Naive B cell (primary cell): ENCODE measurements at regions not wholly inside any gene's neighbourhood (a gene's known extent, or its start where the extent isn't known, plus 50 kb on each side); places are given as distances from the start of the nearest gene placed in this dataset.
A peak's percentile ranks its signal among the peaks of the same experiment; 100 is the strongest.

Experiments used
- ATAC-seq, 2 donors: fragments of 150-1000 bp; cut with Tn5 transposase; 2 replicates each; pipeline ENCODE4 v1.10.0; 2021; ENCODE audit warnings: low read depth in 2 of 2, mild to moderate bottlenecking in 2 of 2, moderate library complexity in 2 of 2
- DNase-seq: peaks from one replicate; pipeline ENCODE4 v3.0.0; 2022
- H3K27ac Mint-ChIP-seq, 6 donors: one replicate each; pipeline ENCODE4 v1.8.0; 2020 to 2022; ENCODE audit warnings: mild to moderate bottlenecking in 6 of 6, mixed read lengths in 6 of 6, moderate library complexity in 5 of 6, inconsistent platforms in 2 of 6
- H3K27me3 Mint-ChIP-seq, 3 donors: one replicate each; pipeline ENCODE4 v1.8.0; 2021 to 2022; ENCODE audit warnings: mixed read lengths in 3 of 3, mild to moderate bottlenecking in 1 of 3
- H3K36me3 Mint-ChIP-seq, 2 donors: one replicate each; pipeline ENCODE4 v1.8.0; 2020 to 2022; ENCODE audit warnings: mixed read lengths in 2 of 2, inconsistent platforms in 1 of 2, mild to moderate bottlenecking in 1 of 2
- H3K4me1 Mint-ChIP-seq, 3 donors: one replicate each; pipeline ENCODE4 v1.8.0; 2020 to 2022; ENCODE audit warnings: mixed read lengths in 3 of 3, inconsistent platforms in 1 of 3, mild to moderate bottlenecking in 1 of 3, moderate library complexity in 1 of 3
- H3K4me3 Mint-ChIP-seq, 8 donors: one replicate each; pipeline ENCODE4 v1.8.0; 2020 to 2022; ENCODE audit warnings: mild to moderate bottlenecking in 8 of 8, mixed read lengths in 8 of 8, moderate library complexity in 8 of 8, inconsistent platforms in 2 of 8
- H3K9me3 Mint-ChIP-seq, 7 donors: one replicate each; pipeline ENCODE4 v1.8.0; 2020 to 2022; ENCODE audit warnings: mixed read lengths in 7 of 7, mild to moderate bottlenecking in 5 of 7, inconsistent platforms in 2 of 7, moderate library complexity in 1 of 7

- Mint-ChIP-seq H3K27me3 (peaks cover 0 to 11% (median 6%) of the 10 kb centered on the region in 3 donors), H3K4me3 (peak overlapping the region in 1 of 8 donors; percentile 64), H3K27ac (peak overlapping the region in 1 of 6 donors; percentile 4), H3K4me1 (peaks cover 5 to 11% (median 6%) of the 10 kb centered on the region in 3 donors), H3K36me3 (peaks cover 0 to 8% of the 10 kb centered on the region in 2 donors), H3K9me3 (peaks cover 0 to 14% (median 7%) of the 10 kb centered on the region in 7 donors)
- DNase-seq (no peak), ATAC-seq (no peak)
Observed at GRCh38 chr7:27399791-27400567, 157.4 kb downstream of the EVX1 start.

GRCh38 chr7:27405780-27406179 lies 163.2 kb downstream of the EVX1 start:
- H3K4me3 Mint-ChIP-seq = no peak overlapping the region
- peaks cover 0 to 12% (median 5%) of the 10 kb centered on the region in 7 donors for H3K9me3 Mint-ChIP-seq
- no peak overlapping the region for H3K27ac Mint-ChIP-seq
- H3K4me1 Mint-ChIP-seq = no peaks in the 10 kb centered on the region
- no peak for ATAC-seq
- no peak for DNase-seq
- peaks cover 0 to 8% of the 10 kb centered on the region in 2 donors for H3K36me3 Mint-ChIP-seq
- H3K27me3 Mint-ChIP-seq = peaks cover 15 to 23% (median 20%) of the 10 kb centered on the region in 3 donors

GRCh38 chr7:27409311-27409710 lies 166.7 kb downstream of the EVX1 start:
- no peak for ATAC-seq
- Mint-ChIP-seq H3K27me3 (peaks cover 15 to 26% (median 20%) of the 10 kb centered on the region in 3 donors), H3K27ac (no peak overlapping the region), H3K36me3 (no peaks in the 10 kb centered on the region), H3K9me3 (peaks cover 0 to 5% (median 0%) of the 10 kb centered on the region in 7 donors), H3K4me3 (no peak overlapping the region), H3K4me1 (no peaks in the 10 kb centered on the region)
- DNase-seq = no peak

- no peak for DNase-seq
- H3K4me1 Mint-ChIP-seq = no peaks in the 10 kb centered on the region
- H3K9me3 Mint-ChIP-seq = peaks cover 0 to 5% (median 0%) of the 10 kb centered on the region in 7 donors
- ATAC-seq = no peak
- H3K36me3 Mint-ChIP-seq = no peaks in the 10 kb centered on the region
- H3K27me3 Mint-ChIP-seq = peaks cover 15 to 26% (median 20%) of the 10 kb centered on the region in 3 donors
- H3K4me3 Mint-ChIP-seq = no peak overlapping the region
- no peak overlapping the region for H3K27ac Mint-ChIP-seq
Observed at GRCh38 chr7:27409776-27410175, 167.2 kb downstream of the EVX1 start.

- ATAC-seq = no peak
- no peak for DNase-seq
- no peak overlapping the region for H3K27ac Mint-ChIP-seq
- no peaks in the 10 kb centered on the region for H3K36me3 Mint-ChIP-seq
- peaks cover 0 to 5% (median 0%) of the 10 kb centered on the region in 7 donors for H3K9me3 Mint-ChIP-seq
- H3K27me3 Mint-ChIP-seq = peaks cover 9 to 20% (median 14%) of the 10 kb centered on the region in 3 donors
- no peaks in the 10 kb centered on the region for H3K4me1 Mint-ChIP-seq
- H3K4me3 Mint-ChIP-seq = no peak overlapping the region
Observed at GRCh38 chr7:27410812-27411544, 168.4 kb downstream of the EVX1 start.

GRCh38 chr7:27412164-27412563 lies 169.6 kb downstream of the EVX1 start:
- ATAC-seq = no peak
- Mint-ChIP-seq H3K9me3 (peaks cover 0 to 5% (median 0%) of the 10 kb centered on the region in 7 donors), H3K27me3 (peaks cover 8 to 13% (median 10%) of the 10 kb centered on the region in 3 donors), H3K4me3 (no peak overlapping the region), H3K4me1 (no peaks in the 10 kb centered on the region), H3K36me3 (no peaks in the 10 kb centered on the region), H3K27ac (peak overlapping the region in 2 of 6 donors; percentile 0 to 58)
- DNase-seq = no peak

DNA sequence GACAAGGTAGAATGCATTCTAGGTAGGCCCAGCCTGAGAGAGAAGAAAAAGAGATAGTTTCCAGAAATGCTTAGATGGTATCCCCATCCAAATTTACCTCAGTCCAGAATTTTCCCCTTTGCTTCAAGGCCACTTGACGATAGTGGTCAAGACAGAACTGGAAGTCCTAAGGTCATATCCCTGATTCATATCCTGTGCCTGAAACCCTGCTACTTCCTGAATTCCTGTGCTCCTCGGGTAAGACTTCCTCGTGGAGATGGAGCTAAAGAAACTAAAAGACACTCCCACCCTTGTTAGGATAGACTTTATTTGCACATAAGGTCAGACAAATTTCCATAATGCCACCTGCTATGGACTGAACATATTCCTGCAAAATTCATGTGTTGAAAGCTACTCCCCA lies 175.9 kb downstream of the EVX1 start:
- no peaks in the 10 kb centered on the region for H3K9me3 Mint-ChIP-seq
- DNase-seq (no peak), ATAC-seq (no peak)
- peaks cover 4 to 13% (median 5%) of the 10 kb centered on the region in 3 donors for H3K27me3 Mint-ChIP-seq
- no peak overlapping the region for H3K27ac Mint-ChIP-seq
- H3K4me1 Mint-ChIP-seq = no peaks in the 10 kb centered on the region
- no peaks in the 10 kb centered on the region for H3K36me3 Mint-ChIP-seq
- H3K4me3 Mint-ChIP-seq = no peak overlapping the region

- Mint-ChIP-seq H3K36me3 (no peaks in the 10 kb centered on the region), H3K4me1 (no peaks in the 10 kb centered on the region), H3K27ac (no peak overlapping the region), H3K27me3 (peaks cover 7 to 13% (median 12%) of the 10 kb centered on the region in 3 donors), H3K9me3 (no peaks in the 10 kb centered on the region), H3K4me3 (no peak overlapping the region)
- ATAC-seq = no peak
- DNase-seq = no peak
Observed at GRCh38 chr7:27419581-27420177, 177.1 kb downstream of the EVX1 start.

DNA sequence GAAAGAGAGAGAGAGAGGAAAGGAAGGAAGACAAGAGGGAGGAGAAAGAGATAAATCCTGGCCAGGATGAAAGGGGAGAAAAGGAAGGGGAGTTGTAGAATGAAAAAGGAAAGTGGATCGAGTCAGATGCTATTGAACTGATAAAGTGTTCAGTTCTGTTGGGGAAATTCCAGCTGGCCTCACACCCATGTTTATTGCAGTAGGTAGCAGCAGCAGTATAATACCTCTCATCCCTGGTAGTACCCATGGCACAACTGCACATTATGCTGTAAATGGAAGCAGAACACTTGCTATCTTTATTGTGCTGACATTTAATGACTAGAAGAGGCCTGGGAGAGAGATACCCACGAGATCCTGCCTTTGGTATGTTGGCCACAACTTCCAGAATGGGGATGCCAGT lies 178.1 kb downstream of the EVX1 start:
- ATAC-seq (no peak), DNase-seq (no peak)
- H3K27me3 Mint-ChIP-seq = peaks cover 12 to 23% (median 21%) of the 10 kb centered on the region in 3 donors
- H3K27ac Mint-ChIP-seq = no peak overlapping the region
- no peaks in the 10 kb centered on the region for H3K36me3 Mint-ChIP-seq
- H3K4me1 Mint-ChIP-seq = no peaks in the 10 kb centered on the region
- peaks cover 0 to under 1% (median 0%) of the 10 kb centered on the region in 7 donors for H3K9me3 Mint-ChIP-seq
- H3K4me3 Mint-ChIP-seq = no peak overlapping the region

DNA sequence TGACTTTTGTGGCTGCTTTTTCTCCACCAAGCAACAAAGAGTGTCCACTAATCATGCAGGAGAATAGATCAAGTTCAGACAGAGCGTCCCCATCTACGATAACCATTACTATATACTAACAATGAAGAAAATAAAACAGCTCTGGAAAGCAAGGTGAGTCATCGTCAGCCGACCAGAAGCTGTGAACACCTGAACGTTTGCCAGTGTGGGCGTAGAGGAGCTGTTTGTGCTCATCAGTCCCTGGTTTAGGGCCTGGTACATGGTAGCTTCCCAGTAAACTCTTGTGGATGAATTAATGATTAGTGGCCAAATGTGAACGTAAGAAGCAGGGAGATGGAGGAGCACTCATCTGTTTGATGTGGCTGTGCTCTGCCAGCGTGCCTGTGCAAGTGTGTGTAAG lies 180.7 kb downstream of the EVX1 start:
- ATAC-seq (no peak), DNase-seq (no peak)
- H3K27me3 Mint-ChIP-seq = peaks cover 12 to 23% (median 17%) of the 10 kb centered on the region in 3 donors
- peaks cover 0 to 2% (median 0%) of the 10 kb centered on the region in 7 donors for H3K9me3 Mint-ChIP-seq
- no peak overlapping the region for H3K27ac Mint-ChIP-seq
- H3K36me3 Mint-ChIP-seq = no peaks in the 10 kb centered on the region
- no peaks in the 10 kb centered on the region for H3K4me1 Mint-ChIP-seq
- no peak overlapping the region for H3K4me3 Mint-ChIP-seq

GRCh38 chr7:27423821-27424220 lies 181.2 kb downstream of the EVX1 start:
- Mint-ChIP-seq H3K27me3 (peaks cover 12 to 23% (median 12%) of the 10 kb centered on the region in 3 donors), H3K4me1 (no peaks in the 10 kb centered on the region), H3K27ac (no peak overlapping the region), H3K9me3 (peaks cover 0 to 2% (median 0%) of the 10 kb centered on the region in 7 donors), H3K4me3 (no peak overlapping the region), H3K36me3 (no peaks in the 10 kb centered on the region)
- no peak for ATAC-seq
- no peak for DNase-seq

GRCh38 chr7:27424231-27424630 lies 181.6 kb downstream of the EVX1 start:
- Mint-ChIP-seq H3K4me1 (no peaks in the 10 kb centered on the region), H3K4me3 (no peak overlapping the region), H3K27me3 (peaks cover 12 to 23% (median 12%) of the 10 kb centered on the region in 3 donors), H3K27ac (no peak overlapping the region), H3K36me3 (no peaks in the 10 kb centered on the region), H3K9me3 (peaks cover 0 to 2% (median 0%) of the 10 kb centered on the region in 7 donors)
- no peak for DNase-seq
- ATAC-seq = no peak

GRCh38 chr7:27424749-27425148 lies 182.1 kb downstream of the EVX1 start:
- peaks cover 0 to 2% (median 0%) of the 10 kb centered on the region in 7 donors for H3K9me3 Mint-ChIP-seq
- H3K36me3 Mint-ChIP-seq = no peaks in the 10 kb centered on the region
- peaks cover 0 to 2% (median 0%) of the 10 kb centered on the region in 3 donors for H3K4me1 Mint-ChIP-seq
- DNase-seq (no peak), ATAC-seq (no peak)
- H3K4me3 Mint-ChIP-seq = no peak overlapping the region
- no peak overlapping the region for H3K27ac Mint-ChIP-seq
- peaks cover 12 to 23% (median 12%) of the 10 kb centered on the region in 3 donors for H3K27me3 Mint-ChIP-seq
